GM13976 (cell line): ENCODE measurements at regions not wholly inside any gene's neighbourhood (a gene's known extent, or its start where the extent isn't known, plus 50 kb on each side); places are given as distances from the start of the nearest gene placed in this dataset.

Source experiments
- DNase-seq: peaks from one replicate; pipeline ENCODE4 v3.0.0; 2012; ENCODE audit warnings: low spot score
- CTCF ChIP-seq: IDR thresholded peaks from 2 replicates; pipeline ENCODE4 v1.5.1; 2012; ENCODE audit warnings: borderline replicate concordance, mild to moderate bottlenecking; ENCODE audit not compliant: insufficient read depth; ENCODE audit errors: extremely low read depth, missing control alignments, control extremely low read depth
- in situ Hi-C: fragments of 300-500 bp; cut with MboI; formaldehyde crosslinking; loops from one replicate; pipeline ENCODE4 v1.12.0; 2022; ENCODE audit warnings: low sequenced_read_pairs, mixed read lengths, inconsistent platforms; ENCODE audit not compliant: unreplicated experiment

GRCh38 chr2:43062058-43062457 lies 164.3 kb downstream of the ZFP36L2 start:
- no peak for DNase-seq
- TF ChIP-seq CTCF: no peak
- in situ Hi-C loops: no loop called here

GRCh38 chr2:43060390-43061016 lies 165.9 kb downstream of the ZFP36L2 start:
- TF ChIP-seq CTCF: no peak
- in situ Hi-C loops: no loop called here
- DNase-seq: no peak

- DNase-seq: no peak
- in situ Hi-C loops: no loop called here
- no peak for TF ChIP-seq CTCF
Observed at GRCh38 chr2:43059183-43059897, 167.1 kb downstream of the ZFP36L2 start.

GRCh38 chr2:43058726-43059110 lies 167.7 kb downstream of the ZFP36L2 start:
- no peak for DNase-seq
- TF ChIP-seq CTCF: no peak
- in situ Hi-C loops: no loop called here

GRCh38 chr2:43057742-43058725 lies 168.4 kb downstream of the ZFP36L2 start:
- in situ Hi-C loops: no loop called here
- no peak for DNase-seq
- no peak for TF ChIP-seq CTCF

GRCh38 chr2:43057026-43057741 lies 169.2 kb downstream of the ZFP36L2 start:
- in situ Hi-C loops: no loop called here
- DNase-seq: no peak
- TF ChIP-seq CTCF: no peak
